Mucosa of descending colon (tissue), 3 donors: ENCODE measurements at regions not wholly inside any gene's neighbourhood (a gene's known extent, or its start where the extent isn't known, plus 50 kb on each side); places are given as distances from the start of the nearest gene placed in this dataset.
"Not testable (repeated sequence)": the region's sequence is repeated elsewhere in the genome, so short reads cannot be mapped to it uniquely, and the experiment has no call there.

ENCODE experiments used
- ATAC-seq: fragments of 200-7000 bp; cut with Tn5 transposase; one replicate; pipeline ENCODE4 v1.9.1; 2020; ENCODE audit warnings: mild to moderate bottlenecking, moderate library complexity
- DNase-seq, 3 donors: peaks; one replicate each; pipeline ENCODE4 v3.0.0-alpha.2; 2020
- H3K36me3 ChIP-seq: fragments of 200-600 bp; one replicate; pipeline ENCODE4 v1.8.0; 2021; ENCODE audit warnings: low read depth, mild to moderate bottlenecking
- H3K4me1 ChIP-seq: fragments of 200-600 bp; one replicate; pipeline ENCODE4 v1.8.0; 2021; ENCODE audit warnings: low read depth, mild to moderate bottlenecking
- H3K4me3 ChIP-seq: fragments of 200-600 bp; one replicate; pipeline ENCODE4 v1.8.0; 2021; ENCODE audit warnings: mild to moderate bottlenecking
- H3K9me3 ChIP-seq: fragments of 200-600 bp; one replicate; pipeline ENCODE4 v1.8.0; 2021; ENCODE audit warnings: mild to moderate bottlenecking
- CTCF ChIP-seq: fragments of 200-600 bp; IDR thresholded peaks from one replicate; pipeline ENCODE4 v1.8.0; 2022; ENCODE audit warnings: antibody characterized with exemption, mild to moderate bottlenecking
- intact Hi-C, 2 donors: fragments of 100-400 bp; cut with DNase I in 1 of 2; cut with micrococcal nuclease in 1 of 2; formaldehyde crosslinking; loops; one replicate each; pipeline versions ENCODE4 v1.11.0 to v1.11.1; 2022; cut with DNase I, micrococcal nuclease
- donor health status: DM: no; HTN: no; CAD: no; lungs with moderate emphysema.
- donor health status: DM: no; HTN: no; CAD: no.
- donor health status: DM: no; HTN: yes; CAD: no.

GRCh38 chr5:89178541-89178940 is 295.6 kb upstream of the MEF2C start:
- Histone ChIP-seq H3K4me1 (no peaks in the 10 kb centered on the region), H3K9me3 (no peaks in the 10 kb centered on the region), H3K36me3 (no peaks in the 10 kb centered on the region), H3K4me3 (no peak overlapping the region)
- ATAC-seq: no peak
- intact Hi-C loops: no loop called here
- no peak for TF ChIP-seq CTCF
- no peak for DNase-seq

- no peaks in the 10 kb centered on the region for H3K4me1 ChIP-seq
- H3K9me3 ChIP-seq: no peaks in the 10 kb centered on the region
- DNase-seq: no peak
- ATAC-seq: no peak
- intact Hi-C loops: no loop called here
- H3K4me3 ChIP-seq: no peak overlapping the region
- no peak for TF ChIP-seq CTCF
- H3K36me3 ChIP-seq: no peaks in the 10 kb centered on the region
Measured at GRCh38 chr5:89173528-89173927, 290.5 kb upstream of the MEF2C start.

- no peak overlapping the region for H3K4me3 ChIP-seq
- no peak for TF ChIP-seq CTCF
- no peaks in the 10 kb centered on the region for H3K9me3 ChIP-seq
- intact Hi-C loops: no loop called here
- DNase-seq (no peak), ATAC-seq (no peak)
- no peaks in the 10 kb centered on the region for H3K36me3 ChIP-seq
- H3K4me1 ChIP-seq: no peaks in the 10 kb centered on the region
Measured at GRCh38 chr5:89168766-89169165, 285.8 kb upstream of the MEF2C start.

GRCh38 chr5:89164703-89165102 is 281.7 kb upstream of the MEF2C start:
- H3K4me1 ChIP-seq, intact Hi-C loops, H3K36me3 ChIP-seq, H3K4me3 ChIP-seq, H3K9me3 ChIP-seq, DNase-seq, ATAC-seq: not testable (repeated sequence)

GRCh38 chr5:89156226-89156625 is 273.2 kb upstream of the MEF2C start:
- intact Hi-C loops: no loop called here
- Histone ChIP-seq H3K9me3 (no peaks in the 10 kb centered on the region), H3K4me3 (no peak overlapping the region), H3K4me1 (no peaks in the 10 kb centered on the region), H3K36me3 (no peaks in the 10 kb centered on the region)
- ATAC-seq: no peak
- DNase-seq: no peak
- no peak for TF ChIP-seq CTCF

- H3K36me3 ChIP-seq: no peaks in the 10 kb centered on the region
- no peak for ATAC-seq
- H3K9me3 ChIP-seq: no peaks in the 10 kb centered on the region
- TF ChIP-seq CTCF: no peak
- no peak for DNase-seq
- H3K4me1 ChIP-seq: no peaks in the 10 kb centered on the region
- intact Hi-C loops: no loop called here
- H3K4me3 ChIP-seq: no peak overlapping the region
Measured at GRCh38 chr5:89147031-89147430, 264.0 kb upstream of the MEF2C start.
